GM10266 (cell line): ENCODE measurements at regions not wholly inside any gene's neighbourhood (a gene's known extent, or its start where the extent isn't known, plus 50 kb on each side); places are given as distances from the start of the nearest gene placed in this dataset.
"Not testable (repeated sequence)": the region's sequence is repeated elsewhere in the genome, so short reads cannot be mapped to it uniquely, and the experiment has no call there.

Experiments used
- DNase-seq: peaks from one replicate; pipeline ENCODE4 v3.0.0; 2012; ENCODE audit errors: extremely low spot score
- TF ChIP-seq, protein P1 (sequence below): IDR thresholded peaks from 2 replicates; pipeline ENCODE4 v1.5.1; 2012; ENCODE audit warnings: mild to moderate bottlenecking, low read depth; ENCODE audit not compliant: control insufficient read depth, insufficient read depth; ENCODE audit errors: missing control alignments

DNA sequence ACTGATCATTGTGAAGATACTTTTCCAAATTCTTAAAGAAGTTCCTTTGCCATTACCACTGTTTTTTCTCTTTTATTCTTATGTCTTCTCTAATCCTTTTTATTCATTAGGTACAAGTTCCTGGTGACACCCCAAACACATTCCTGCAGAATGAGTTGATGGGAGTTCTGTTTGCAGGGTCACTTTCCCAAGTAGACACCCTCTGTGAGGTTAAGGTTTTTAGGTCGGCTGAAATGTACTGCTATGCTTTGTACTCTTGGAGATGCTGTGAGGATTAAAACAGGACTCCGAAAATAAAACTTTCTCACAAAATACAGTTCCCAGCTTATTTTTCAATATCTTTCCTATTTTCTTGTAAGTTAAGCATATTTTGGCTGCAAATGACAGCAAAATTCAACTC is 143.3 kb upstream of the TLE4 start:
- DNase-seq: no peak
- TF ChIP-seq, protein P1, sequence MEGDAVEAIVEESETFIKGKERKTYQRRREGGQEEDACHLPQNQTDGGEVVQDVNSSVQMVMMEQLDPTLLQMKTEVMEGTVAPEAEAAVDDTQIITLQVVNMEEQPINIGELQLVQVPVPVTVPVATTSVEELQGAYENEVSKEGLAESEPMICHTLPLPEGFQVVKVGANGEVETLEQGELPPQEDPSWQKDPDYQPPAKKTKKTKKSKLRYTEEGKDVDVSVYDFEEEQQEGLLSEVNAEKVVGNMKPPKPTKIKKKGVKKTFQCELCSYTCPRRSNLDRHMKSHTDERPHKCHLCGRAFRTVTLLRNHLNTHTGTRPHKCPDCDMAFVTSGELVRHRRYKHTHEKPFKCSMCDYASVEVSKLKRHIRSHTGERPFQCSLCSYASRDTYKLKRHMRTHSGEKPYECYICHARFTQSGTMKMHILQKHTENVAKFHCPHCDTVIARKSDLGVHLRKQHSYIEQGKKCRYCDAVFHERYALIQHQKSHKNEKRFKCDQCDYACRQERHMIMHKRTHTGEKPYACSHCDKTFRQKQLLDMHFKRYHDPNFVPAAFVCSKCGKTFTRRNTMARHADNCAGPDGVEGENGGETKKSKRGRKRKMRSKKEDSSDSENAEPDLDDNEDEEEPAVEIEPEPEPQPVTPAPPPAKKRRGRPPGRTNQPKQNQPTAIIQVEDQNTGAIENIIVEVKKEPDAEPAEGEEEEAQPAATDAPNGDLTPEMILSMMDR: no peak

DNA sequence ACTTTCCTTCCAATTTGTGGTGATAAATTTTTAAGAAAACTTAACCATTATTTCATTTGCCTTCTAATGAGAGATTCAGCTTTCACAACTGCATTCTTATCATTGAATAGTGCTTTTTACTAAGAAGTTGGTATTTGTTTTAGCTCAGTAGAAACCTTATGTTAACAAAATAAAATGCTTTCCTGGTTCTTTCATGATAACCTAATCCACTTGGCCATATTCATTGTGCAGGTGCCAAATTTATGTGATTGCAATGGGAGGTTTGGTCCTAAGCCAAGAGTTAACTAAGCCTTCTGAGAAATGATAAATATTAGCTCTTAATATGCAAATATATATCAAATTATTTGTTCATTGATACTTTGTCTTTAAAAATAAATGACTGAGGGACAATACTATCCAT is 141.1 kb upstream of the TLE4 start:
- TF ChIP-seq, protein P1: no peak

DNA sequence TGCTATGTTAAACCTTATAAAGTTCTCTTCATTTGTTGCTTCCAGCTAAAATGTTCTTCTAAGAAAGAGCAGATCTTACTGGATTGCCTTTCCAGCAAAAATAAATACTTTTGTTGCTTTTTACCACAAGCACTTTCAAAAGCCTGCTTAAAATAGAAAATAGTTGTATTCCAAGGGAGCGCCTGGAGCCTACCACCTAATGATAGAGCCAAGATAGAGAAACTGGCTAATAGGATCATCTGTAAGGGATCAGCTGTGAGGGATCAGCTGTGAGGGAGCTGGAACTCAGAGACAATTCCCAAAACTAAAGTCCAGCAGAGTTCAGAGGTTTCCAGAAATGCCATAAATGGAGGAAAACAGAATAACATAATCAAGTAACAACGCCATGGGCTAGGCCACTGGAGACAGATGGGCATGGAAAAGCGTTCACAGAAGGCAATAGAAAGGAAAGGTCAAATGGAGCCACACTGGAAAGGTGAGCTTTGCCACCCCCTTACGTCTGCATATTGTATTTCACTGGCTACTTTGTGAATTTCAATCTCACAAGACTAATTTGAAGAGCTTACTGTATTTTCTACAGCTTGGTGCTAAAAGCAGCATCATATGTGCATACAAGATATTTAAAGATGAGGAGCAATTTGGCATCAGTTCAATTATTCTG is 140.6 kb upstream of the TLE4 start:
- DNase-seq: no peak
- TF ChIP-seq, protein P1: no peak

More for the DNA sequence above, 141.1 kb upstream of the TLE4 start:
- no peak for DNase-seq

DNA sequence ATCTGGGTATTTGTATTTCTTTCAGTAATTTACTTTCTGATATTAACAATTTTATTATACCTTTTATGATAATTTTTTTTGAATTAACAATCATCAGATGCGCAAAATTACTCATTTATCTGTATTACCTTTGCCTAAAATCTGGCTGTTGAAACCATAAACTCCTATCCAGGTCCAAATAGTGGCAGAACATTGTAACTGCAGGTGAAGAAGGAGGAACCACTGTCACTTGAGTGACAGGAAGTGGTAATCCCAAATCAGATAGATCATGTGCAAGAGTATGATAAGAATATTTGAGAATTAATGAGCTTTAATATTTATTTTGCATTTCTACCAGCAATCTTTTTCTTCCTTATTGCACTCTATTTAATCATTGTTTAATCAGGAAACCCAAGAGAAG is 139.3 kb upstream of the TLE4 start:
- no peak for DNase-seq
- TF ChIP-seq, protein P1: no peak

DNA sequence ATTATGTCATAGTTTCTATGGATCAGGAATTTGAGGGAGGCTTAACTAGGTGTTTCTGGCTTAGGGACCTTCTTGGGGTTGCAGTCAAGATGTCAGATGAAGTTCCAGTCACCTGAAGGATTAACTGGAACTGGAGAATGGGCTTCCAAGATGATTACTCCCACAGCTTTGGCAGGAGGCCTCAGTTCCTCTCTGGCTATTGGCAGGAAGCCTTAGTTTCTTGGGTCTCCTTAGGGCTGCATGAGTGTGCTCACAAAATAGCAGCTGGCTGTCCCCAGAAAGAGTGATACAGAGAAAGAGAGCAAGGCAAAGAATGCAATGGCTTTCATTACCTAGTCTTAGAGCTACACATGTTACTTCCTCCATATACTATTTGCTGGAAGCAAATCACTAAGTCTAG is 138.1 kb upstream of the TLE4 start:
- DNase-seq: no peak

DNA sequence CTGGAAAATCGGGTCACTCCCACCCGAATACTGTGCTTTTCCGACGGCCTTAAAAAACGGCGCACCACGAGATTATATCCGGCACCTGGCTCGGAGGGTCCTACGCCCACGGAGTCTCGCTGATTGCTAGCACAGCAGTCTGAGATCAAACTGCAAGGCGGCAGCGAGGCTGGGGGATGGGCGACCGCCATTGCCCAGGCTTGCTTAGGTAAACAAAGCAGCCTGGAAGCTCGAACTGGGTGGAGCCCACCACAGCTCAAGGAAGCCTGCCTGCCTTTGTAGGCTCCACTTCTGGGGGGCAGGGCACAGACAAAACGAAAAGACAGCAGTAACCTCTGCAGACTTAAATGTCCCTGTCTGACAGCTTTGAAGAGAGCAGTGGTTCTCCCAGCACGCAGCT is 132.5 kb upstream of the TLE4 start:
- DNase-seq: not testable (repeated sequence)

More for the DNA sequence above, 138.1 kb upstream of the TLE4 start:
- TF ChIP-seq, protein P1: no peak

DNA sequence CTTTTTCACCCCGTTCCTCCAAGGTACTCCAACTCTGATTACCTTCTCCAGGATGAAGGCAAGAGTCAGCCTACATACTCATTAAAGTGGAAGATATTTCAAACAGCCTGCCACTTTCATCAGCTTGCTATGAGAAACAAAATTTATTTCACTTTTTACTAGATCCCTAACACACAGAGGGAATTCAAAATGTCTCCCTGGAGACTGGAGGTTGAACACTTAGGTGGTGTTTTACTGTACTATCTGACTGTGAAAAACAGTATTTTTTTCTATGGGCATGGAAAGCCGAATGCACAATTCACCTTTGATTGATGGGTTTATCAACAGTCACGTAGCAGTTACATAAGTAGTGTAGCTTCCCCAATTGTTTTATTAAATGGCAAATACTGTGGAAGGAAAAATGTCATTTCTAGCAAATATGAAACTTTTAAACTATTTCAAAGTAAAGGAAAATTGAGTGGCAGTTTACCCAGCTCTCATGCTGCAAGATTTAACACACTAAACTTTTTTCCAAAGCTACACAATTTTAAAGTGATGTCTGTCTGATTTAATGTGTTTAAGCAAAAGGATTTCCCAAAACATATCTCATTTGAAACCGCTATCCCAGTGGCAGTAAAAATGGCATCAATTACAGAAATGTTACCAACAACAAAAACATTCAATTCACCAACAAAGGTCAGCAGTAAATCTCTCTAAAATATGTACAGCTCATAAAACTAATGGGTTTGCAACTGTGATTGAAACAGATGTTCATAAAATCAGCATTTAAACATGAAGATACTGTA is 125.0 kb upstream of the TLE4 start:
- DNase-seq: no peak
- TF ChIP-seq, protein P1: no peak
